Immature natural killer cell (primary cell): ENCODE measurements at regions not wholly inside any gene's neighbourhood (a gene's known extent, or its start where the extent isn't known, plus 50 kb on each side); places are given as distances from the start of the nearest gene placed in this dataset.

ENCODE experiments used
- DNase-seq, 3 donors: peaks; one replicate each; pipeline ENCODE4 v3.0.0; 2022; ENCODE audit warnings: mixed read lengths in 1 of 3
- H3K27ac Mint-ChIP-seq, 6 donors: one replicate each; pipeline ENCODE4 v1.8.0; 2020; ENCODE audit warnings: mixed read lengths in 6 of 6, mild to moderate bottlenecking in 5 of 6, inconsistent platforms in 4 of 6, moderate library complexity in 3 of 6
- H3K27me3 Mint-ChIP-seq, 3 donors: one replicate each; pipeline ENCODE4 v1.8.0; 2020 to 2021; ENCODE audit warnings: low read depth in 3 of 3, mild to moderate bottlenecking in 3 of 3, mixed read lengths in 3 of 3, moderate library complexity in 3 of 3, inconsistent platforms in 1 of 3
- H3K36me3 Mint-ChIP-seq, 3 donors: one replicate each; pipeline ENCODE4 v1.8.0; 2020; ENCODE audit warnings: mixed read lengths in 3 of 3, inconsistent platforms in 2 of 3, mild to moderate bottlenecking in 2 of 3
- H3K4me1 Mint-ChIP-seq, 2 donors: one replicate each; pipeline ENCODE4 v1.8.0; 2020; ENCODE audit warnings: inconsistent platforms in 2 of 2, mild to moderate bottlenecking in 2 of 2, mixed read lengths in 2 of 2, moderate library complexity in 1 of 2
- H3K4me3 Mint-ChIP-seq, 5 donors: one replicate each; pipeline ENCODE4 v1.8.0; 2020; ENCODE audit warnings: mild to moderate bottlenecking in 5 of 5, mixed read lengths in 5 of 5, inconsistent platforms in 3 of 5, moderate library complexity in 3 of 5
- H3K9me3 Mint-ChIP-seq, 6 donors: one replicate each; pipeline ENCODE4 v1.8.0; 2020; ENCODE audit warnings: mild to moderate bottlenecking in 6 of 6, mixed read lengths in 6 of 6, inconsistent platforms in 4 of 6, moderate library complexity in 3 of 6

- H3K36me3 Mint-ChIP-seq: no peaks in the 10 kb centered on the region
- no peak for DNase-seq
- no peaks in the 10 kb centered on the region for H3K9me3 Mint-ChIP-seq
- no peaks in the 10 kb centered on the region for H3K4me1 Mint-ChIP-seq
- H3K27ac Mint-ChIP-seq: no peak overlapping the region
- peaks cover 3 to 11% (median 5%) of the 10 kb centered on the region in 3 donors for H3K27me3 Mint-ChIP-seq
- H3K4me3 Mint-ChIP-seq: no peak overlapping the region
Measured at GRCh38 chr1:231091415-231091814, 51.4 kb upstream of the FAM89A start.
